GM13977 (cell line): ENCODE measurements at regions not wholly inside any gene's neighbourhood (a gene's known extent, or its start where the extent isn't known, plus 50 kb on each side); places are given as distances from the start of the nearest gene placed in this dataset.
A peak's percentile ranks its signal among the peaks of the same experiment; 100 is the strongest.

ENCODE experiments used
- DNase-seq: peaks from one replicate; pipeline ENCODE4 v3.0.0; 2012; ENCODE audit warnings: low spot score
- in situ Hi-C: fragments of 300-500 bp; cut with MboI; formaldehyde crosslinking; loops from one replicate; pipeline ENCODE4 v1.12.0; 2022; ENCODE audit warnings: low sequenced_read_pairs, low pct_unique_long_range_greater_than_20kb, mixed read lengths, inconsistent platforms; ENCODE audit not compliant: unreplicated experiment
- TF ChIP-seq, protein P1 (sequence below): IDR thresholded peaks from 2 replicates; pipeline ENCODE4 v1.5.1; 2012; ENCODE audit warnings: mild to moderate bottlenecking, control low read depth; ENCODE audit not compliant: insufficient read depth; ENCODE audit errors: extremely low read depth, missing control alignments

DNA sequence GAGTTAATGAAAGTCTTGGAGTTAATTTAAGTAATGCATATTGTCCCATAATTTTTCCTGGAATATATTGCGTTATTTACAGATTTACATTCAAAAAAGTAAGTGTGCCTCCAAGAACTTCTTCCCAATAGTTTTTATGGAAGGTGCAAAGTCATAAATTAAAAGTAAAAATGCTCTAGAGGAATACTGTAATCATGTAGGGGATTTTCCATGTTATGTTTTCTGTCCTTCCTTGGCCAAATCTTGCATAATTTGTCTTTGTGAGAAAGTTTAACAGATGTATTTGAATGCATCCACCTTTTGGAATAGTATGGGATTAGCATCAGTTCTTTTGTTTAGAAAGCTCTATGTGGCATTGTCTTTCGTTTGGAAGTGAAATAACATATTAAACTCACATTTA lies 144.1 kb upstream of the GIMD1 start:
- no peak for DNase-seq
- in situ Hi-C loops, result no loop called here
- TF ChIP-seq, protein P1, sequence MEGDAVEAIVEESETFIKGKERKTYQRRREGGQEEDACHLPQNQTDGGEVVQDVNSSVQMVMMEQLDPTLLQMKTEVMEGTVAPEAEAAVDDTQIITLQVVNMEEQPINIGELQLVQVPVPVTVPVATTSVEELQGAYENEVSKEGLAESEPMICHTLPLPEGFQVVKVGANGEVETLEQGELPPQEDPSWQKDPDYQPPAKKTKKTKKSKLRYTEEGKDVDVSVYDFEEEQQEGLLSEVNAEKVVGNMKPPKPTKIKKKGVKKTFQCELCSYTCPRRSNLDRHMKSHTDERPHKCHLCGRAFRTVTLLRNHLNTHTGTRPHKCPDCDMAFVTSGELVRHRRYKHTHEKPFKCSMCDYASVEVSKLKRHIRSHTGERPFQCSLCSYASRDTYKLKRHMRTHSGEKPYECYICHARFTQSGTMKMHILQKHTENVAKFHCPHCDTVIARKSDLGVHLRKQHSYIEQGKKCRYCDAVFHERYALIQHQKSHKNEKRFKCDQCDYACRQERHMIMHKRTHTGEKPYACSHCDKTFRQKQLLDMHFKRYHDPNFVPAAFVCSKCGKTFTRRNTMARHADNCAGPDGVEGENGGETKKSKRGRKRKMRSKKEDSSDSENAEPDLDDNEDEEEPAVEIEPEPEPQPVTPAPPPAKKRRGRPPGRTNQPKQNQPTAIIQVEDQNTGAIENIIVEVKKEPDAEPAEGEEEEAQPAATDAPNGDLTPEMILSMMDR, result no peak

DNA sequence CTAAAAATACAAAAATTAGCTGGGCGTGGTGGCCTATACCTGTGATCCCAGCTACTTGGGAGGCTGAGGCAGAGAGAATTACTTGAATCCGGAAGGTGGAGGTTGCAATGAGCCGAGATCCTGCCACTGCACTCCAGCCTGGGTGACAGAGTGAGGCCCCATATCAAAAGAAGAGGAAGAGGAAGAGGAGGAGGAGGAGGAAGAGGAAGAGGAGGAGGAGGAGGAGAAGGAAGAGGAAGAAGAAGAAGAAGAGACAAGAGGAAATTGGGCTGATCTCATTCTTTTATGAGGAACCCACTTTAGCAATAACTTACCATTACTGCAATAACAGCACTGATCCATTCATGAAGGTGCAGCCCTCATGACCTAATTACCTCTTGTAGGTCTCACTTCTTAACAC lies 138.9 kb upstream of the GIMD1 start:
- in situ Hi-C loops, result no loop called here
- TF ChIP-seq, protein P1, result no peak
- DNase-seq, result no peak

DNA sequence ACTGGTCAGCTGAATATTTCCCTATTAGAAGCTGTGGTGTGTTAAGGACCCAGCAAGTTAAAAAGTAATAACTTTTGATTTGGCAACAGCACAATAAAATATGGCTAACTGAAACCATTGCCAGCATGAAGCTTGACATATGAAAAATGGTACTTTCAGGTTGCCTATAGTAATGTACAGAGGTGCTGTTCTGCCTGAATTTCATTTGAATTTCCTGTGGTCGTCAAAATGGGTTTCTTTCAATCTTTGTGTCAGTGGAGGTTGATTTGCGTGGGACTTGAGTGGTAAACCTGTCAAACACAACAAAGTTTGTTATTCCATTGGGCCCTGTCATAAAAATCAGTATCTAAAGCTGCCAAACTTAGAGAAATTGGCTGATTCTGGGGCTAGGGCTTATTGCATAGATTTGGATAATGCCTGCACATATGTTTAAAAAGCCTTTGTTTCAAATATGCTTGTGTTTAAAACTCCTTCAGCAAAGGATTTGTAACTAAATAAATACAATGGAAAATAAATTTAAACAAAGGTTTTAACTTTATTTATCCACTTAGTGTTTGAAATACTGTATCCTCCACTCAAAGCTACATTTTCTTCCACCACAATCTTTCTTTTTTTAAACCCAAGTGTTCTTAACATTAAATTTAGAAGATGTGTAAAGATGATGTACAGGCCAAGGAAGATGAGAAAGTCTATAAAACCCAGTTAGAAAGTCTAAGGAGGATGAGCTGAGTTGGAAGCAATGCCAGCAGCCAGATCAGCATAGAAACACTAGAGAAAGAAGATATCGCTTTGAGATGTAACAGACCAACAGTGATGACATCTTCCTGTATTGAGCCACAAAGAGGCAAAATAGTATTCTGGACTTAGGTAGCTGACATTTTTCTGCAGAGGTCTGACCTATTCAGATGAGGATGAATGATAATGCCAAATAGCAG lies 134.8 kb upstream of the GIMD1 start:
- in situ Hi-C loops, result no loop called here
- TF ChIP-seq, protein P1, result no peak
- no peak for DNase-seq

DNA sequence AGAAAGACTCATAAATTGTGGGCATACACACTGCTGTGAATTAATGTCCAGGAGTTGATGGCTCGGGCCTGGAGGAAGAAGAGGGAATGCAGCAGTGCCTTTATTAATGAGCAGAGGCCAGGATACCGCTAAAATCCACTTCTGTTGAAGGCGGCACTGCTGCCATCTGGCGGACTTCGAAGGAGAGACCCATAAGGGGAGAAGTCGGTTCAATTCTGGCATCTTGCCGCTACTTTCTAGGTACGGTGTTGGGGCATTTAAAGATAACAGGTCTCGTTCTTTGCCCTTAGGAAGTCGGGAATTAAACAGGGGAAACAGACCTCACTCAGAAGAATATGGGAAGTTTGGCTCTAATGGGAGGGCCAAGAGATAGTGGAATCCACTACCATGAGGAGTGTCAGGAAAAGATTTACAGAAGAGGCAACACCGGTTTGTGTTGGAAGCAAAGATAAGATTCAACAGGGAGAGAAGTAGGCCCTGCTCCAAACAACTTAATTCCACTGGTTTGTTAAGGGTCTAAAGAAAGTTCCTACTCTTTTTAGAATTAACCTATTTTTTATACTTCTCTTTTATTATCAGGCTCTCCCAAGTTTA lies 133.6 kb upstream of the GIMD1 start:
- TF ChIP-seq, protein P1, result peak; percentile 84
- peak; percentile 56 for DNase-seq
- in situ Hi-C loops, result no loop called here

DNA sequence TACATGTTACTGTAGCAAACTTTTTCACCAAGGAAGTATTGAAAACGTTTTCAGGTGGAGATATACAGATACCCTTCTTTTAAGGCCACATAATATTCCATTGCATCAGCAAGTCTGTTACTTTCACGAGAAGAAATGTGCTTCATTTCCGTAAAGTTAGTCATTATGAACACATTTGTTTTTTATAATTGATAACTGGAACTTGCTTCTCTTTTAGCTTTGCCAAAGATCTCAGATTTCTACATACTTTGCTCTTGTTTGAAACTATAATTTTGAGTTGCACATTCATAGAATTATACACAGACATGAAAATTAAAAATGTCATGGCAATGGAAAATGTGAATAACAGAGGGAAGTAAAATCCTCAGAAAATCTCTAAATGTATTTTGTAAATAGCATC lies 128.7 kb upstream of the GIMD1 start:
- DNase-seq, result no peak
- TF ChIP-seq, protein P1, result no peak
- in situ Hi-C loops, result no loop called here

DNA sequence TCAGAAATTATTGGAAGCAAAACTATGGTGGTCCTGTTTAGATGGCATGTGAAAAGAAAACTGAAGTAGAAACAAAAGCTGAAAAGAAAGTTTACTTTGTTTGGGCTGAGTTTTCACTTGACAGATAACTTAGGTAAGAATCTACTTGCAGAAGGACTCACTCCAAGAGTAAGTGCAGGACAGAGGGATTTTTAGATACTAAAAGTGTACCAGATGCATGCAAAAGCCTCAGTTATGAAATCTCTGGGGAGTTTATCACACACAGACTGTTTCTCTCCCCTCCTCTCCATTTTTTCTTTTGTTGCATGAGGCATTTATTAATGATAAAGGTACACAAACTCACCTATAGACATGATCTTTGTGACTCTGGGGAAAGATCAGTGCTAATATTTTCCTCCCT lies 127.5 kb upstream of the GIMD1 start:
- in situ Hi-C loops, result no loop called here
- TF ChIP-seq, protein P1, result no peak
- no peak for DNase-seq
